GM12892 (cell line): ENCODE measurements at regions not wholly inside any gene's neighbourhood (a gene's known extent, or its start where the extent isn't known, plus 50 kb on each side); places are given as distances from the start of the nearest gene placed in this dataset.

Experiments used
- POLR2A ChIP-seq: IDR thresholded peaks from 2 replicates; pipeline ENCODE4 v1.6.1; 2011; ENCODE audit warnings: low read depth, low read length, control low read depth
- POLR2AphosphoS5 ChIP-seq: IDR thresholded peaks from 2 replicates; pipeline ENCODE4 v1.6.1; 2011; ENCODE audit warnings: low read depth, low read length, control low read depth
- TAF1 ChIP-seq: IDR thresholded peaks from 2 replicates; pipeline ENCODE4 v1.6.1; 2011; ENCODE audit warnings: low read depth, mild to moderate bottlenecking, control low read depth, low read length, borderline replicate concordance

DNA sequence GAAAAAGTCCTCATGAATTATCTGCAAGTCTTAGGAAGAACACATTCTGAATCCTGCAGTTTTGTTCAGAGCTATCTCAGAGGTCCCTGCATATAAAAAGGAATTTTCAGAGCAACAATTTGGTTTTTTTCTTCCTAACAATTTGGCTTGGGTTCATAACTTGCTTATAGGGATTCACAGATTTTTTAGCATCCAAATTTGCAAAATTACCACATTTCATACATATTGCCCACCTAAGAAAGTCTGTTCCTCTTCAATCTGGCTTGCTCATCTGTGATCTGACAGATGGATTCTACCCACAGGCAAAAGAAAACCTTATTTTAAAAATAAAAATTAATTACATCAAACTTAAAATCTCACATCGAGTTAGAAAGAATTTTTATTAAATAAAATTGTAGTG lies 714.4 kb upstream of the NCAM2 start:
- no peak for TF ChIP-seq POLR2AphosphoS5
- no peak for TF ChIP-seq POLR2A
- TF ChIP-seq TAF1, result no peak
